ENCODE measurements at regions not wholly inside any gene's neighbourhood (a gene's known extent, or its start where the extent isn't known, plus 50 kb on each side); places are given as distances from the start of the nearest gene placed in this dataset.
"Not testable (repeated sequence)": the region's sequence is repeated elsewhere in the genome, so short reads cannot be mapped to it uniquely, and the experiment has no call there.

DNA sequence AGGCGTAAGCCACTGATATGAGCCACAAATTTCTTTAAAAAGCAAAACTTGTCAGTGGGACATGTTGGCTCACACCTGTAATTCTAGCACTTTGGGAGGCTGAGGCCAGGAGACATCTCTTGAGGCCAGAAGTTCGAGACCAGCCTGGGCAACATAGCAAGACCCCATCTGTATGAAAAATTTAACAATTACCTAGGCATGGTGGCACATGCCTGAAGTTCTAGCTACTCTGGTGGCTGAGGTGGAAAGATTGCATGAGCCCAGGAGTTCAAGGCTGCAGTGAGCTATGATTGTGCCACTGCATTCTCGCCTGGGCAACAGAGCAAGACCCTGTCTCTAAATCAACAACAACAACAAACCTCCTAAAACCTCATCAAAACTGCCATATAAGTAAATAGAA is 147.6 kb upstream of the BARHL2 start:
- no peak for DNase-seq (ENCODE audit: low spot score)

DNA sequence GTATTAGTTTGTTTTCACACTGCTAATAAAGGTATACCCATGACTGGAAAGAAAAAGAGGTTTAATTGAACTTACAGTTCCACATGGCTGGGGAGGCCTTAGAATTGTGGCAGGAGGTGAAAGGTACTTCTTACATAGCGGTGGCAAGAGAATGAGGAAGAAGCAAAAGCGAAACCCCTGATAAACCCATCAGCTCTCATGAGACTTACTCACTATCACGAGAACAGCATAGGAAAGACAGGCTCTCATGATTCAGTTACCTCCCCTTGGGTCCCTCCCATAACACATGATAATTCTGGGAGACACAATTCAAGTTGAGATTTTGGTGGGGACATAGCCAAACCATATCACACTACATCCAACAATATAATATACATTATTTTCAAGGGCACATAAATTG is 145.7 kb upstream of the BARHL2 start:
- no peak for DNase-seq (ENCODE audit: low spot score)

DNA sequence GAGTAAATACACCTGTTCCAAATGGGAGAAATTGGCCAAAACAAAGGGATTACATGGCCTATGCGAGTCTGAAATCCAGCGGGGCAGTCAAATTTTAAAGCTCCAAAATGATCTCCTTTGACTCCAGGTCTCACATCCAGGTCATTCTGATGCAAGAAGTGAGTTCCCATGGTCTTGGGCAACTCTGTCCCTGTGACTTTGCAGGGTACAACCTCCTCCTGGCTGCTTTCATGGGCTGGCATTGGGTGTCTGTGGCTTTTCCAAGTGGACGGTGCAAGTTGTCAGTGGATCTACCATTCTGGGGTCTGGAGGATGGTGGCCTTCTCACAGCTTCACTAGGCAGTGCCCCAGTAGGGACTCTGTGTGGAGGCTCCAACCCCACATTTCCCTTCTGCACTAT is 144.3 kb upstream of the BARHL2 start:
- DNase-seq (ENCODE audit: low spot score): not testable (repeated sequence)

DNA sequence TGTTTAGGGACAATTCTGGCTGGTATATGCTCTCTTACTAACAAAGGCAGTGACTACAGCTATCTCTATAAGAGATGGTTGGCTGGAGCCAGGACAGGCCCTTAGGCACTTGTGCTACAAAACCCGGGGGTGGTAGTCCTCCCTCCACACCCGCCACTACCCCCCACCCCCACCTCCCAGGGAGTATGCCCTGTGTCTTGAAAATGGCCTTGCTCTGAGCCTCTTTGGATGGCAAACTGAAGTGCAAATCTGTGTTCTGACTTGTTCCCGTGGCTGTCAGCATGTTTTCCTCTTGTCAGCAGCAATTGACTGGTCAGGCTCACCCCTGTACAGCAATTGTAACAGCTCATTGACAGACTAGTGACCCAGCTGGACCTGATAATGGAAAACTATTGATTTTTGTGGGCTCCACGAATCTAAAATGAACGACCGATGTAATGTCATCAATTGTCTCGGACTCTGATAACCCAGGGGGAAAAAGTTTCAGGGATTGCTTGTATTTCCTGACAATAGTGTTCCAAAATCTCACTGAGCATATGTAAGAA is 139.4 kb upstream of the BARHL2 start:
- DNase-seq (ENCODE audit: low spot score): no peak

DNA sequence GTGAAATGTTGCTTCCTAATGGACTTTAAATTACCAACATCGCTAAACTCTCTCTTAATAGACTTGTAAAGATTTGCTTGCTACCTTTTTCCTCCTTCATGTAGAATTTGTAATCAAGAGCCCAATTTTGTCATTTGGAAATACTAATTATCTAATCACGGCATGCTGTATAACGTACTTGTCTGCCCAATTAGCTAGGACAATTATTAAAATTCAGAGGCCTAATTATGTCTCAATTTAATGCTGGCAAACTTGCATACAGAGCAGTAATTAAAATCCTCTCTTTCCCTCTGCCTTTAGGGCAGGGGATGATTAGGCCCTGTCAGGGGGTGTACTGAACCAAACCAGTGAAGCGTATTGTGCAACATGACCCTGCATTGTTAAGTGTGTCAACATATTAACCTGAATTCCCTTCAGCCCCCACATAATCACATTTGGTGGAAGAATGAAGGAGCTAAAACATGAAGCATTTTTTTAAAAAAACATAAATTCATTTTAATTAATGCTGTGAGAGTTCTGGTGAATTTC is 137.4 kb upstream of the BARHL2 start:
- no peak for DNase-seq (ENCODE audit: low spot score)

DNA sequence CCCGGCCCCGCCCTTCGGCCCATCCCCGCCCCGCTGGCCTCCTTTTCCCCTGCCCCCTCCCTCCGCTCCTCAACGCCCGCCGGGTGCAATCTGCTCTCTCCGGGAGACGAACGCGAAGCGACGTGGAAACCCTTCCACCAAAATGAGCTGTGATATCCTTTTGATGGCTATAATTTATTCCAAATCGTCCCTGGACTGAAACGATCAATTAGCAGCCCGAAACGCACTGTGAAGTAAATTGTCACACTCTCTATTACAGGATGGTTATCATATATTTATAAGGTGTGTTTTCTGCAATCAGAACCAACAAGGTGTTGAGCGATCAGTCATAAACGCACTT is 134.6 kb upstream of the BARHL2 start:
- DNase-seq (ENCODE audit: low spot score): no peak

DNA sequence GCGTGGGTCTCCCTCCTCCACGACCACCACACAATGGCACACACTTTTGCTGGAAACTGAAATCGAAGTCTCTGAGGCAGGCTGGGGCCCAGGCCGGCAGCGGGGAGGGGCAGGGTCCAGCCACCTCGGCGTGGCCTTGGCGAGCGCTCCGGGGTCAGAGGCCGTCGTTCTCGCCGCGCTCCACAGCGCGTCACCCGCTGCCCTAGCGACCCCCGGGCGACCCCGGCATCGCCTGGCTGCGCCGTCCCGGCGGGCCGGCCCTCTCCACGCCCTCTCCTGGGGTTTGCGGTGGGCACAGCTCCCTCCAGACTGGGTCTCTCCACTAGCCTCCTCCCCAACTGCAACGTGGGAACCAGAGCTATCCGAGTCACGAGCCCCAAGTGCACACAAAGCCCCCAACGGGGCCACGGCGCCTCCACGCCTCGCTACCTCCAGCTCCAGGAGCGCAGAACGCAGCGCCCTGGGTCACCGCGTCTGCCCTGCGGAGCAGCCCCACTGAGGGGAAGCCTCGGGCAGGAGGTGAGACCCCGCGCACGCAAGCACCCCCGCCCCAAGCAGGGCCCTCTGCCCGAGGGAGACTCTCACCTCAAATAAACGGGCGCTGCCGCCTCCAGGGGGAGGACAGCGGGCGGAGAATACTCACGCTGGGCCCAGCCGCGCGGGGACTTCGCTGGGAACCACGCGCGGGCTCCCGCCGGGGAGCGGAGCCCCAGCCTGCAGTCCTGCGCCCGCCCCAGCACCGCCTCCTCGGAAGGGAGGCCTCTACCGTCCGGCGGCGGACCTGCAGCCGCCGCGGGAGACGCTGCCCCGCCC is 134.0 kb upstream of the BARHL2 start:
- DNase-seq (ENCODE audit: low spot score): peak; percentile 93

DNA sequence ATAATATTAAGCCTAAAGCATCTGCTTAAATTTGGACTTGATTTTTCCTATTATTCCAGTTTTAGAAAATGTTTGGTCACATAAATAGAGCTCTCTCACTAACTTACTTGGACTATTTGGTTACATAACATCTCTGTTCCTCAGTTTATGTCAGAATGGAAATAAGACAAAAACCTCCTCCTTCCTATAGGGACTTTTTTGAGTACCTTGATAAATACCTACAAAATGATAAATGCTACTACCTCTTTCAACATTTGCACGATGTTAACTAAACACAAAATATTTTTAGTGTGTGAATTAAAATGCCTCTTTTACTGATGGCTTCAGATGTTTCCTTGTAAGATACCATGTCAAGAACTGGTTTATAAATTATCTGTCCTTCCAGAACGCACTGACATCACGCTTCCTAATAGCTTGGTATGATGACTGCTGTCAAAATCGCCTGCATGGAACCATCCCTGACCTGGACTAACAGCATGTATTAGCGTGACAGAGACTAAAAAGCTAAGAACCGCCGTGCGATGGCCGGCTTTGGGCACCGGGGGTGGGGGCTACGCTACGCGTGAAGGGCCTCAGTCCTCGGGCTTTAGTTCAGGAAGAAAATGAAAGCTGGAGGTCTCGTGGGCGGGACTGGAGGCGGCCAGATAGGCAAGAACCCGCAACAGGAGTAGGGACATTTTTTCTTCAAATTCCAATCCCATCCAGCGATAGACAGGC is 133.2 kb upstream of the BARHL2 start:
- peak; percentile 26 for DNase-seq (ENCODE audit: low spot score)

DNA sequence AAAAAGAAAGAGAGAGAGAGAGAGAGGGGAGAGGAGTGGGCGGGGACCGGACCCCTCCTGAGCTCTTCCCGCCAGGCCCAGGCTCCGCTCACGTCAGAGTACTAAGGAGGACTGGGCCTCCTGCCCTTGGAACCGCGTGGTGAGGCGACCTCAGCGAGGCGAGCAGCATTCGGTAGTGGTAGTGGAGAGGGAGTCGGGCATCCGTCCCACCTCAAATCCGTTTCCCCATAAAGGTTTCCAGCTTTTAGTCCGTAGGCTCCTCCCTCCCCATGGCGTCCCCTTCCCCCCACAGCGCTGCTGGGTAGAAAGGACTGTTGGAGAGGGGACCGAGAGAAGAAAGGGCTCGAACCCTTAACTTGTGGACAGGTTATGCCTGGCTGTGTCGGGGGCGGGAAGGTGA is 124.4 kb upstream of the BARHL2 start:
- DNase-seq (ENCODE audit: low spot score): no peak

DNA sequence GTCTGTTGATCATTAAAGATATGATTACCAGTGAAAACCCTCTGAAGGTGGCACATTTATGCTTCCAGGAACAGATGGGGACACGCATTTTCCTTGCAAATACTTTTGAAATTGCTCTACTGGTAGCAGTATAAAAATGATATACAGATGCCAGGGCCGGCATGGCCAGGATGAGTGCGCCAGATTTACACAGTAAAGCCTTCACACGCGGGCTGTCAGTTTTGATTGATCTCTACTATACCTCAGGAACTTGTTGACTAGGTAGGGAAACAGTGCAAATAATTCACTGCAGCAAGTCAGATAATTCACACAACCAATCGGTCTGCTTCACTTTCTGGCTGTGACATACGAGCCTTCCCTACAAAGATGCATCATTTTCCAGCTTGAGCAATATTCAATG is 123.2 kb upstream of the BARHL2 start:
- no peak for DNase-seq (ENCODE audit: low spot score)

DNA sequence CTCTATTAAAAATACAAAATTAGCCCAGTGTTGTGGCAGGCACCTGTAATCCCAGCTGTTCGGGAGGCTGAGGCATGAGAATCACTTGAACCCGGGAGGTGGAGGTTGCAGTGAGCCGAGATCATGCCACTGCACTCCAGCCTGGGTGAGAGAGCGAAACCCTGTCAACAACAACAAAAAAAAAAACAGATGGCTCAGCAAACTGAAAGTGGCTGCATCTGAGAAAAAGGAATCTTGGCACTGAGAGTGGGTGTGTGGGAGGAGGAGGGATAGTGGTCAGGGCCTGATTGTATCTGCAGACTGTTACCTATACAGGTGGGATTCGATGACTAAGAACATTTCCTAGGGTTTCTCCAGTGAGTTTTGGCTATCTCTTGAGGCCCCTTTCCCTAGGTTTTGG is 122.2 kb upstream of the BARHL2 start:
- no peak for DNase-seq (ENCODE audit: low spot score)

DNA sequence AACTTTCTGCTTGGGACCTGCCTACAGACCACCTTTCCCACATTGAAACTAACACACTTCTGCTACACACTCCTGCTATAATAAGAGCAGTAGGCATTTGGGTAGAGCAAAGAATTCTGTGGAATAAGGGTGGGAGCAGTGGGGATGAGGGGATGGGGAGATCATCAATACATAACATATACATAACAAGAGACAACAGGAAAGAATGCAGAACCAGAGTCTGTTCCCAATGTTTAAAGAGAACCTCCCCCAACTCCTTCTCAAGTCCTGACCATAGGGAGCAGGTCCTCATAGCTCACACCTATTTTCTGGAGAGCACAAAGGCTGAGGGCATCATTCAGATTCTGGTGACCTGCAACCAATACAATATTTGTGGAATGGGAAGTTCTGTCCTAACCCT is 121.6 kb upstream of the BARHL2 start:
- no peak for DNase-seq (ENCODE audit: low spot score)

DNA sequence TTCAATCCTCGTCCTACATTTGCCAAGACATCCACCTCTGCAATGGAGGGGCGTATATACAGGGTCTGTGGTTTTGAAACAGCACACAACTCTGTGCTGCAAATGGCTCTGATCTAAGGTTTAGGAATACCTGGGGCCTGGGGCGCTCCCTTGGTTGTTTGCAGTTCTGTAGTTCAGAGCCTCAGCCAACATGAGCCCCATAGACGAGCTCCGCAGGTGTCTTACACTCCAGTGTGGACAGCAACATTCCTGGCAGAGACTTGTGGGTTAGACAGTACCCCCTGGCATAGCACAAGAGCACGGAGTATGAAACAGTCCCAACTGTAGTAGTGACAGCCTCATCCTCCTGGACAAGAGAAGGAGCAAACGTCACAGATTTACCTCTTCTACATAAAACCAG is 120.3 kb upstream of the BARHL2 start:
- DNase-seq (ENCODE audit: low spot score): no peak

DNA sequence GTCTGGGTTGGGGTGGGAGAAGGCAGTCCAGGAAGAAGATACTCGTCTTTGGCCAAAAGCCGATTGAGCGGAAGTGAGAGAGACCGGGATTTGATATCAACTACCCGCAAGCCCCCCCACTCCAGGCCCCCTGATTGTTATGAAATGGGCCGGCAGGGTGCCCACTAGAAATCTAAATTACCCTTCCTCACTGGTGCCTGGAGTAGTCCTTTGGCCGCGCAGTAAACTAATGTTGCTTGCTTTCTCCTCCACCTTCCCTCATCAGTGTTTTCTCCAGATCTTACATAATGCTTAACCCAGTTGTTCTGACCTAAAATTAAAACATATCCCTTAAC is 119.2 kb upstream of the BARHL2 start:
- no peak for DNase-seq (ENCODE audit: low spot score)

DNA sequence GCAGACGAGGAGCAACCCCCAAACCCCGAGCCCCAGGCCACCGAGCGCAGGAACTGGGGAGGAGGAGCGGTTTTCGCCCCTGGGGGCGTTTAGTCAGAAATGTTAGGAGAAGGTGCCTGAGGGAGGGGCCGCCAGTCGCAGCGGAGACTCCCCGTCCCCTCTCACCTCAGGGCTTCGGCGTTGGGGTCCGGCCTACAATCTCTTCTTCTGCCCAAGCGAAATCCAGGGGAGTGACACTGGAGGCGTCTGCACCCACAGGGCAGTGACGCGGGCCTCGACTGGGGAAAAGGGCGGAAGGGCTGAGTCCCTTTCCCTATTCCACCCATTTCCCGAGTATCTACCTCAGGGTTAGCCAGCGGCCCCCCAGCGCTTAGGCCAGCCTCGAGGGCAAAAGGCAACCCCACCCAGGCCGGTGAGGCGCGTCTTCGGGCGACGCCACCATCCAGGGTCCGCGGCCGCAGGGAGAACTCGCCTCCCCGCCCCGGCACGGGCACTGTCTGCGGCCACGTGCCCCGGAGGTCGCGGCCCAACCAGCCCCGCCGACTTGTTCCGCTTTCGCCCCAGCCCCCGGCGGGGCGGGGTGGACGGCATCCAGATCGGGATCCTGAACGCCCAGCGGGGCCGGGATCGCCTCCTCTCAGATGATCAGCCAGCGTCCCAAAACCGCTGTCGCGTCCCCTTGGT is 118.7 kb upstream of the BARHL2 start:
- DNase-seq (ENCODE audit: low spot score): no peak

DNA sequence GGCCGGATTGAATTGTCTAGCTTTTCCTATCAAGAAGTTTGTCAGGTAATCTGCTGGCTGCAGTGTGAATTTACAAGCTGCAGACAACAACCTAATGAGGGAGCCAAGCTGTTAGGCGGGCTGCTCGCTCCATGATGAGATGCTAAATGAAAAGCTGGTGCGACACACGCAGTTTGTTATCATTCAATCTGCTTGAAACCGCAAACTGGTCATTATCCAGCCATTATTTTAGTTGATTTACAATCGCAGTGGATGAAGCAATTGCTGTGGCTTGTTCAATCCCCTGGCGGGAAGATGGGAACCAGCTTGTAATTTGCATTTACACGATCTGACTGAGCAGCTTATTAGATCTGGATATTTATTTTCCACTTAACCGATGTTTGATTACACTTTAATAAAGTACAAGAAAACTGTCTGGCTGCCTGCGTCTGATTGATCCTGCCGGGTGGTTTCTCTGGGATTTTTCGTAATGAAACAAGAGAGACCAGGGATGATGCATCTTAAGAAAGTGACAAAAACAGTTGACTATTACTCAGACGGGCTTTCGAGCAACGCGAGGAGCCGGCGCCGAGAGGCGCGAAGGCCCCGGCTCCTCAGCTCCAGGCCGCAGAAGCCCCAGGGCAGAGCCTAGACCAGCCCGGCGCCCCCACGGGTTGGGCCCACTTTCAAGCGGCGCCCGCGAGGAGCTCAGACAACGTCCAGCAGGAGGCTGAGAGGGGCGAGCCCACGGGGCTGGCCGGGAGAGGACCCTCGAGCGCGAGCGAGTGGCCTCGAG is 118.0 kb upstream of the BARHL2 start:
- DNase-seq (ENCODE audit: low spot score): peak; percentile 27

DNA sequence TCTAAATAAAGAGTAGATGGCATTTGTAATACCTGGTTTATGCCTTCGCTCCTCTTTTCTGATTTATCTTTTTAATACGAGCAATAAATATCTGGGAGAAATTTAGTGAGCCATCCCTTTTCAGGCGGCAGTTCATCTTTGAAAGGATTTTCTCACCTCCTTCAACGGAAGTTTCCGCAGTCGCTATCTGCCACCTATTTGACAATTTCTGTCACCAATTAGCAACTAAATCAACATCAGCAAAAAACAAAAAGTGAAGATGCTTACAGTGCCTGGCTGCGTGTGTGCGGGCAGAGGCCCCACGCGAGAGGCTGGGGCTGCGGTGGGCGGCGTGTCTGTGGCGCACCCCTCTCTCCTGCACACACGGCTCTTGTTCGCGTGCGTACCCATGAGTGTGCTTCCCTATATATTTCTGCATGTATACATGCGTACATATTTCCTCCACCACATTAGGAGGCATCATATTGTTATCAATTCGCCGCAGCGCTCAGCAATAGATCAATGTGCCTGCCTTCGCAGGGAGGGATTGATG is 117.3 kb upstream of the BARHL2 start:
- no peak for DNase-seq (ENCODE audit: low spot score)

DNA sequence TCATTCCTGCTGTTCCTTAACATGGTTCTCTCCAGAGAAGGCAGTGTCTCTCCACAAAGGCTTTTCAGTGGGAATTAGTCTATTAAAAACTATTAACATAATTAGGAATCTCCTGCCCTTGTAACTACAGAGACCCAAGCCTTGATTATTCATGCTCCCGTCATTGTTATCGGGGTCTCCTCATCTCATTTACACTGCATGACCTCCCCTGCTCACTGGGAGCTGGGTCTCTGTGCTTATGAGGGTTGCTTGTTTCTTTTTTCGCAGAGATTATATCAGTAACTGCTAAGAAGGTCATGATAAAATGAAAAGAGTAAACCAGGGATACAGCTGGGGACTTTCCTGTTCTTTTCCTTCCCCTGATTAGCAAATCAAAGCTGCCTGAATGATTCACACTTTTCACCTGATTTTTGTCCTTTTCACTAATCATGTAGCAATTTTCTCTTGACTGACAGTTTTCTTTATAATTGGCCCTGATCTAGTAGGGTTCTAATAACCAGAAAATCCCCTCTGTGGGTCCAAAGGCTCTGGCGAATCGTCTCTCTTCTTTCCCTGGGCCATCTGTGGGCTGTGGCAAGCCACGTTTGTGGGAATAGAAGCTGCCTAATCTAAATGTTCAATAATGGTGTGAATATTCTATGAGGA is 116.5 kb upstream of the BARHL2 start:
- DNase-seq (ENCODE audit: low spot score): no peak

DNA sequence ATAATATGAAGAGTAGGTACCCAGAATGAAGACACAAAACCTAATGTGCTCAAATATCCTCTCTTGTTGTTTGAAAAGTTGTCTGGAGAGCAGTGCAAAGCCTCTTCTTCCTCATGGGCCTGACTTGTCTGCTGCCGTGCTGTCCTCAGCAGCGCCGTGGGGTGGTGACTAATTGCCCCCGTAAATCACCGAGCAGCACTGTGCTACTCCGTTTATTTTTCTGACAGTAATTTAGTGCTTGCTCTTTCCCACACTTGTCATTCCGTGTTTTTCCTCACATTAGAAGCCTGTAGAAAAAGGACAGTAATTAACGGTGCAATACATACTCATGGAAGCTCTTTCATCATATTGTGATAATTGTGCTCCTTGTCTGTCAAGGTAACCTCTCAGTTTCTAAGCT is 114.8 kb upstream of the BARHL2 start:
- no peak for DNase-seq (ENCODE audit: low spot score)

DNA sequence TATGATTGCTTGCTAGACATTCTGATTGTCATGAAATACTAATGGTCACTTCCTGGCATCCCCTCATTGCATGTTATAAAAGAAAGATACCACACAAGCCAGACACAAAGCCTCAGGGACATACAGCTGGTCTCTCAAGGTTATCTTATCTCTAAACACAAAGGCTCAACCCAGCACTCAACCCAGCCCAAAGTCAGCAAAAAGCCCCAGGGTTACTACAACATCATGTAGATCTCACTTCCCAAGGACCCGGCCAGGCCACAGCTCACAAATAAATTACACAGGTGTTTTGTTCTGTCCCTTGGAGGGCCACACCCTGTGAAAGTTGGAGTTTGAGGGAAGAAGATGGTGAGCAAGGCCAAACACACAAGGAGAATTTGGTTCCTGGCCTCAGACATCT is 109.7 kb upstream of the BARHL2 start:
- no peak for DNase-seq (ENCODE audit: low spot score)

DNA sequence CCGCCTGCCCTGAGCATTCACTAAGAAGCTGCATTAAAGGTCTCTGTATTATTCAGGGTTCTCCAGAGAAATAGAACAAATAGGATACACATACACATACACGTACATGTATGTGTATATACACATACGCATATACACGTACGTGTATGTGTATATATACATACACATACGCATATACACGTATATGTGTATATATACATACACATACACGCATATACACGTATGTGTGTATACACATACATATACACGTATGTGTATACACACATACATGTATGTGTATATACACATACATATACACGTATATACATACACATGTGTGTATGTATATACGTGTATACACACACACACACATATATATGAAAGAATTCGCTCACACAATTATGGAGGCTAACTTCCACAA is 108.9 kb upstream of the BARHL2 start:
- DNase-seq (ENCODE audit: low spot score): no peak
